Vagina (tissue), 2 donors: ENCODE measurements at regions not wholly inside any gene's neighbourhood (a gene's known extent, or its start where the extent isn't known, plus 50 kb on each side); places are given as distances from the start of the nearest gene placed in this dataset.

ENCODE experiments used
- POLR2A ChIP-seq, 2 donors: fragments of 450-650 bp; IDR thresholded peaks; one replicate each; pipeline ENCODE4 v1.6.1; 2017; ENCODE audit warnings: antibody characterized with exemption in 2 of 2, mild to moderate bottlenecking in 2 of 2, moderate library complexity in 2 of 2
- POLR2AphosphoS5 ChIP-seq, 2 donors: sonication (generic); formaldehyde crosslinking; IDR thresholded peaks; one replicate each; pipeline ENCODE4 v1.9.0; 2017; ENCODE audit warnings: antibody characterized with exemption in 2 of 2, mild to moderate bottlenecking in 2 of 2, low read depth in 1 of 2; ENCODE audit not compliant: insufficient read depth in 1 of 2
- TF ChIP-seq, protein P1 (sequence below), 3 experiments: fragments of 450-650 bp in 2 of 3; fragments of 200-600 bp in 1 of 3; sonication (generic) in 1 of 3; IDR thresholded peaks; one replicate each; pipeline ENCODE4 v1.5.1; 2017 to 2019; ENCODE audit warnings: antibody characterized with exemption in 3 of 3, mild to moderate bottlenecking in 2 of 3, moderate library complexity in 2 of 3

DNA sequence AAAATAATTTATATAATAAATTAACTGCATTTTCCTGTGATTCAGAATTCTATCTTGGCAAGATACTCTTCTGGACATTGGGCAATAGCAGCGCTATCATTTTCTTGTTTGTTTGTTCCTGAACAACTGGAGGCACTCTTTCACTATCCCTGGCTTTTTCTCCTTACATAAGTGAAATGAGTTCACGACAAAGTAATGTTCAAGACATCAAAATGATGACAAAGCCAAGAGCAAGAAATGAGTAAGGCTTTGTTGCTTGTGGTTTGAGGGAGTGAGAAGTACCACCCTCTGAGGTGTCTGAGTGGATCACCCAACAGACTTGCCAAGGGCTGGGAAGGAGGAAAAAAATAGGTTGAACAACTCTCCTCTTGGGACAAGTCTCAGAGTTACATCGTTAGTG, 466.6 kb upstream of the JAG1 start:
- TF ChIP-seq, protein P1, sequence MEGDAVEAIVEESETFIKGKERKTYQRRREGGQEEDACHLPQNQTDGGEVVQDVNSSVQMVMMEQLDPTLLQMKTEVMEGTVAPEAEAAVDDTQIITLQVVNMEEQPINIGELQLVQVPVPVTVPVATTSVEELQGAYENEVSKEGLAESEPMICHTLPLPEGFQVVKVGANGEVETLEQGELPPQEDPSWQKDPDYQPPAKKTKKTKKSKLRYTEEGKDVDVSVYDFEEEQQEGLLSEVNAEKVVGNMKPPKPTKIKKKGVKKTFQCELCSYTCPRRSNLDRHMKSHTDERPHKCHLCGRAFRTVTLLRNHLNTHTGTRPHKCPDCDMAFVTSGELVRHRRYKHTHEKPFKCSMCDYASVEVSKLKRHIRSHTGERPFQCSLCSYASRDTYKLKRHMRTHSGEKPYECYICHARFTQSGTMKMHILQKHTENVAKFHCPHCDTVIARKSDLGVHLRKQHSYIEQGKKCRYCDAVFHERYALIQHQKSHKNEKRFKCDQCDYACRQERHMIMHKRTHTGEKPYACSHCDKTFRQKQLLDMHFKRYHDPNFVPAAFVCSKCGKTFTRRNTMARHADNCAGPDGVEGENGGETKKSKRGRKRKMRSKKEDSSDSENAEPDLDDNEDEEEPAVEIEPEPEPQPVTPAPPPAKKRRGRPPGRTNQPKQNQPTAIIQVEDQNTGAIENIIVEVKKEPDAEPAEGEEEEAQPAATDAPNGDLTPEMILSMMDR (IDR thresholded peaks at IDR 0.05): no peak
- TF ChIP-seq POLR2A (IDR thresholded peaks at IDR 0.05) (no peak), POLR2AphosphoS5 (IDR thresholded peaks at IDR 0.05; ENCODE audit: insufficient read depth in 1 of 2, low read depth in 1 of 2) (peak in 1 of 2 donors; percentile 26)
